ENCODE measurements at regions not wholly inside any gene's neighbourhood (a gene's known extent, or its start where the extent isn't known, plus 50 kb on each side); places are given as distances from the start of the nearest gene placed in this dataset.
"Not testable (repeated sequence)": the region's sequence is repeated elsewhere in the genome, so short reads cannot be mapped to it uniquely, and the experiment has no call there.

DNA sequence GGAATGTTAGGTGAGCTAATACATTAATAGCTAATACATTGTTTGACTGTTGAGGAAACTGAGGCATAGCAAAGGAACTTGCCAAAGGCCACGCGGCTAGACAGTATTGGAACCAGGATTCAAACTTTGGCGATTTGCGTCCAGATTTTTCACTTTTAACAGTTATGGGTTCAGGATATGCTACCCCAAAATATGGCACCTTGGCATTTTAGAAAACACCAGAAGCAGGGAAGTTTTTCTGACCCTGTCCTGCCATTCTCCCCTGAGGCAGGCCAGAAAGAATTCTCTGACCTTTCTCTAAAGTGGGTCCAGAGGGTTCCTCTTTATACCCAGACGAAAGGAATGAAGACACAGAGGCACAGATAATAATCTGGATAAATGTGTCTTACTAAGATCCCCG lies 166.9 kb downstream of the MYCN start:
- no peak for DNase-seq (ENCODE audit: low read depth in 2 of 2)

DNA sequence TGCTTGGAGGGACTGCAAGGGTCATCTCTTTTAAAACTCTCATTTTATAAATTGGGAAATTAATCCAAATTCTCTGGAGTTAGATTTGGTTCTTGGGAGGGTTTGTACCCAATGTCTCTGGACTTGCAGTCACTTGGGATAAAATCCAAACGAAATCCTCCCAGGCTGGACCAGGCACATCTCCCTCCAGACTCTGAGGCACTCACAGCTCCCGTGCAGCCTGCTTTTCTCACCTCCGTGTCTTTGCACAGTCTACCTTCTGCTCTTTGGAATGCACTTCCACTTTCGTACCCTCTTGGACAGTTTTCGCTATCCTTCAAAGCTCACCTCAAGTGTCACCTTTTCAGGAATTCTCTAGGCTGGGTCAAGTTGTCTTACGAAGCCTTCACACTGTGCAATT lies 166.3 kb downstream of the MYCN start:
- DNase-seq (ENCODE audit: low read depth in 2 of 2): no peak

DNA sequence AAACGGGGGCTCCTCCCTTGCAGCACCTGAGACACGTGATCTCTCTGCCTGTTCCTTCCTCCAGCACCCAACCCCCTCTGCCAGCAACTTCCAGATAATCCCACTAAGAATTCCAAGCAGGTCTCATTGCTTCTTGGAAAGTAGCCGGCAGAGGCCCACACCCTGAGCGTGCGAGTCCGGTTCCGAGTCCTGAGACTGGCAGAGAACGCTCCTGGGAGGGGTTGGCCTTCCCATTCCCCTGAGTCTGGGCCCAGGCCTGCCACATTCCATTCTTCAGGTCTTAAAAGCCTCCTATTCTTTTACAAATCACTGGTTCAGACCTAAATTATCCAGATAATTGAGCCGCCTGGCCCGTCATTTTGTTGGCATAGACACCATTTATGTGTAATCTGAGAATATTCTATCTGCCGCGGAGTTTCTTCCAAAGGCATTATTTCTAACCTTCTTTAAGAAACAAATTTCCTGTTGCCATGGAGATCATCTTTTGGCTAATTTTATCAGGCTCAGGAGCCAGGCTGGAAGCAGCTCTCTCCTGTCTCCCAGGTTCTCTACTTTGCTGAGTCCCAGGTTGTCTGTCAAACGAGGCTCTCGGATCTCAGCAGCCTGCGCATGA lies 165.4 kb downstream of the MYCN start:
- DNase-seq (ENCODE audit: low read depth in 2 of 2): no peak

DNA sequence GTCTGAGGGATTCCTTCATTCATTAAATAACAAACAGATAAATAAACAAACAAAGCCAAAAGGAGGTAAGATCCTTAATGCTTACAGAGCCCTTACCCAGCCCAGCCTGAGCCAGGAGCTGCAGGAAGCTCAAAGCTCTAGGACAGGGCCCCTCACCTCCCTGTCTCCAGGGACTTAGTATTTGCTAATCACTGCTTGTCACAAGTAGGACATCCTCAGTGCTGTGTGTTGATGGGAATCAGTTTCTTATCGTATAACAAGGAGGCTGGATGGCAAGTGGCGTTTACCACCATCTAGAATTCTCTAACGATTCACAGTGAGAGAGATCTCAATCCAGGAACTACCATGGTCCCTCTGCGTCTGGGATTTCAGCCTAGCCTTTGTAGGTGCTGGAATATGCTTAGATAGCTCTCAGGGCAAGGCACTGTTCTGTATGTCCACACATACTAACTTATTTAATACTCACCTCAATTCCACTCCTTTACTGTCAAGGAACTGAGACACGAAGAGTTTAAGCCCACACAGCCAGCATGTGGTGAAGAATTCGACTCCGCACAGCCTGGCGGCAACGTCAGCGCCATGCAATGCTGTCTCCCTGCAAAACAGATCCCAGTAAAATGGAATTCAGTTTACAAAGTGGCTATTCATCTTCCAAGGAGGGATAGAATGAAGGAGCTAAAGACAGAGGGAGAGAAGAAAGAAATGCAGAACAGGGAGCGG lies 164.8 kb downstream of the MYCN start:
- DNase-seq (ENCODE audit: low read depth in 2 of 2): no peak

DNA sequence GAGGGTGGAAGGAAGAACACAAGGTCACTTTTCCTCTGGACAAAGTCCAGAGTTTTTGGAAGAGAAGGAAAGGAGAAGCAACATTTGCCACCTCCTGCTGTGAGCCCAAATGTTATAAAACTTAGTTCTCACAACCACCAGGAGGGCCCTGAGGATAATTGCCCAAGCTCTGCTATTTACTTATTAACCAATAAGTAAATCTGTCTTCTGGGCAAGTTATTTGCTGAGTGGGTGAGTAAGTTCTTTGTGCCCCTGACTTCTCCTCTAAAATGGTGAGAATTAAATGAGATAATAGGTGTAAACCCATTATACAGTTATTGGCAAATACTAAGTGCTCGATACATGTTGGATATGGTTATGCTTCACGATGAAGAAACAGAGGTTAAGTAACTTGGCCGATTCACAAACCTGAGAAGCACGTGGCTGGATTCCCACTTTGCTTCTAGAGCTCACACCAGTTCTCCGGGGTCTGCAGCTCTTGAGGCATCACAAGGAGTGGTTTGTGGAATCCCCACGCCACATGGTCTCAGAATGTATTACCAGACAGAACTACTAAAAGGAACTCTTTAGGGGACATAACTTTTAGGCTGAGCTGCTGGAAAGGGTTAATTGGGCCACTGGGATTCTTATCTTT lies 164.1 kb downstream of the MYCN start:
- no peak for DNase-seq (ENCODE audit: low read depth in 2 of 2)

DNA sequence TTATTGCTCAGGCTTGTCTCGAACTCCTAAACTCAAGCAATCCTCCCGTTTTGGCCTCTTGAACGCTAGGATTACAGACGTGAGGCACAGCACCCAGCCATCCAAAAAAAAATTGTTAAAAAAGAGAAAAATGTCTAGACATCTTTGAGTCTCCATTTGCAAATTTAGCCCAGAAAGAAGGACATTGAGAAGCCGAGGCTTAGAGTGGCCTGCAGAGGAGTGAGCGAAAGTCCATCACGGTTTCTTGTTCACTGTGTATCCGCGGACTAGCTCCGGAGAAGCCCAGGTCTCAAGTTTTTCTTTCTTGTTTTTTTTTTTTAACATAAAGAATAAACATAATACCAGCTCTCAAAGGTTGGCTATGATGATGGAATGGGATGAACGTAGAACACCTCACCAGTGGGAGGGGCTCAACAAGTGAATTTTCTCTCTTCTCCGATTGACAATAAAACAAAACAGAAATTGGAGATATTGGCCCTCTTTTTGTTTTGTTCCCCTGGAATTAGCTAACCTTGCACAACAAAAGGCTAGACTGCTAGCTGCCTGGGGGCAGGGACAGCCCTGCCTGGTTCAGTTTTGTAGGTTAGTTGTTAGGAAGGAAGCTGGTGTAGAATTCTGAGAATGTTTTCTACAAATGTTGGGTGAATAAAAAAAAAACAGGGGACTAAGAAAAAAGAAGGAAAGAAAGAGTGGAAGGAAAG lies 163.4 kb downstream of the MYCN start:
- DNase-seq (ENCODE audit: low read depth in 2 of 2): no peak

DNA sequence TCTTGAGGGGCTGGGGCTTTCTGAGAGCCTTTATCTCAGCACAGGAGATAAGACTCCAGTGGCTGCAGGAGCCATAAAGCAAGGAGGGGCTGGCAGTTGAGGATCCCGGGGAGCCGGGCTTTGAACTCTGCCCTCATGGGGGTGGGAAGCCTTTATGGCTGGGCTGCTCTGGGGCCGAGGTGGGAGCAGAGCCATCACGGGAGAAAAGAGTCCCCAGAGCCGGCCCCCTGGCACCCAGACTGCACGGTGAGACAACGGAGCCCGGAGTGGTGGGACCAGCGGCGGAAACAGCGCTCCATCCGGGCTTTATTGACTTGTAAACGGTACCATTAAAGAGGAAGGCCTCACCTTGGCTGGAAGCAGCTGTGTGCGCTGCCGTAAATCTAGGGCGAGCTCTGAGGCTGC lies 162.6 kb downstream of the MYCN start:
- no peak for DNase-seq (ENCODE audit: low read depth in 2 of 2)

DNA sequence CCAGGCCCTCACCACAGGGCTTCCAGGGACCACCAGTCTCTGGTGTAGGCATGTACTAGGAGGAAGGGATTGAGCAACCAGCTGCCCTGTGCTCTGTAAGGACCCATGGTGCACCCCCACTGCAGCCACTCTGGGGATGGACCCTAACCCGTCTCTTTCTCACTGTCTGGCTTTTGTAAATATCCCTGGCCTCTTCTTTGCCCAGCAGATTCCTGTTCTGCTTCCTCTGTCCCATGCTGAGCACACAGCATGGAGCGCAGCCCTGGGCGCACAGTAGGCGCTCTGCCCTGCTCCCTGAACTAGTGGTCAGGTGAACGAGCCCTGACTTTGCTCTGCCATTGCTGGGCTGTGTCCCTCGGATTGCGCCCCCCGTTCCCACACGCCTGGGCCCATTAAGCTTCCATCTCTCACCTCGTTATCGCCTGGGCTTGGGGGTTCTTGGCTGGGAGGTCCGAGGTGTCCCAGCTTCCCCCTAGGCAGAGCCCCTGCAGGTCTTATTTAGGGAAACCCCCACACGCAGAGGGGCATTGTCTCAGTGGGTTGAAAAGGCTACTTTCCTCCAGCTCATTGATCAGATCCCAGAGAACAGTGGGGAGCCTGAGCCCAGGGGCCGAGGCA lies 162.1 kb downstream of the MYCN start:
- no peak for DNase-seq (ENCODE audit: low read depth in 2 of 2)

DNA sequence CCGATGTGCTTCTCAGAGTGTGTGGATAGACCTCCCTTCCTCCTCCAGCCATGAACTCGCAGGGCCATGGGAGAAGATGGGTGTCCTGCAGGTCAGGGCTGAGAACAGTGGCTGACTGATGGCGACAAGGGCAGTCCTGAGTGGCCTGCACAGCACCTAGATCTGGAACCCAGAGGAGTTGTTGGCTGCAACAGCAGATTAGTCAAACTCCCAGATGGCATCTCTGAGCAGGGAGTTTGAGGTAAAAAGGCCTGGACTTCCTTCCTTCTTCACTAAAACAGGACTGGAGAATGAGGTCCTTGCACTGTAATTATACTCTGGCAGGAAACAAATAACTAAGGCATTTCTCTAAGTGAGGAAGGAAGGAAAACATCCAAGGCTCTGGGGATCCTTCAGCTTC lies 160.8 kb downstream of the MYCN start:
- DNase-seq (ENCODE audit: low read depth in 2 of 2): no peak

DNA sequence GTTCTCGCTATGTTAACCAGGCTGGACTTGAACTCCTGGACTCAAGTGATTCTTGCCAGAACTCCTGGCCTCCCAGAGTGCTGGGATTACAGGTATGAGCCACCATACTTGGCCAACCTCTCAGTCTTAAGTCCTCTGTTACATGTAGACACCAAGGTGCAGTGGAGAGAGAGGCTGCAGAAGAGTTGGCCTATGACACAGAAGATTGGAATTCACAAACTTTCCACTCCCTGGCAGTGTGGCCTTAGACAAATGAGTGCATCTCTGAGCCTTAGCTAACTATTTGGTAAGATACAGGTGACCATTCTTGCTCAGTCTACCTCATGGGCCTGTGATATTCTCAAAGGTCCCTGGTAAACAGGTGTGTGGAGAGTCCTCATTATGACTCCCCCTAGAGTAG lies 159.7 kb downstream of the MYCN start:
- DNase-seq (ENCODE audit: low read depth in 2 of 2): no peak

DNA sequence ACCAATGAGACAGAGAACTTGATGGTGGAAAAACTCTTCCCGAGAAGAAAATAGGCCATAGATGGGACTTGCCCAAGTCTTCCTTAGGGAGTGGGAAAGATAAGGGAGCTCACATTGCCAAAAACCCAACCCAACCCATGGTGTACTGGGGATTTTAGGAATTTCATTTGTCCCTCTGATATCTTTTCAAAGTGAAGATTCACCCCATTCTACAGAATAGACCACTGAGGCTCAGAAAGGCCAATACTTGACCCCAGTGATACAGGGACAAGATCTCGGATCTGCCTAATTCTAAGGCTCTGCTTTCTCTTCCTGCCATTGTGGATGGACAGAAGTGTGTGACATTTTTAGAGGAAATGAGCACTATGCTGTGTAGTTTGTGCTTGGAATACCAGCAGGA lies 159.0 kb downstream of the MYCN start:
- no peak for DNase-seq (ENCODE audit: low read depth in 2 of 2)

DNA sequence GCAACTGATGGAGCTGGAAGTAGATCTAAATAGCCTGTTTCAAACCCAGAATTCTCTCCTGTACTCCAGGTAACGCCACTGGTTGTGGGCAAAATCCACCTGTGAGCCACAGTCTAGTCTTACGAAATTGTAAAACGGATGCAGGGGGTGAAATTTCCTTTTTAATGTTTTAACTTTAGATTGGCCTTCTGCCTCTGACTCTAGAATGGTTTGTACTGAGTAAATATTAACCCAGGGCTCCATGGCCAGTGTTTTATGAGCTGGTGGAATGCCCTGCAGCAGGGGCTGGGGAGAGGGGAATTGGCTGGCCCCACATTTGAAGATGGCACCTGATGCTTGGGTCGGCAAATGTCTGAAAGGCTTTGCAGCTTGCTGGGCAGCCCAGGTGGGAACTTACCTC lies 156.6 kb downstream of the MYCN start:
- no peak for DNase-seq (ENCODE audit: low read depth in 2 of 2)

DNA sequence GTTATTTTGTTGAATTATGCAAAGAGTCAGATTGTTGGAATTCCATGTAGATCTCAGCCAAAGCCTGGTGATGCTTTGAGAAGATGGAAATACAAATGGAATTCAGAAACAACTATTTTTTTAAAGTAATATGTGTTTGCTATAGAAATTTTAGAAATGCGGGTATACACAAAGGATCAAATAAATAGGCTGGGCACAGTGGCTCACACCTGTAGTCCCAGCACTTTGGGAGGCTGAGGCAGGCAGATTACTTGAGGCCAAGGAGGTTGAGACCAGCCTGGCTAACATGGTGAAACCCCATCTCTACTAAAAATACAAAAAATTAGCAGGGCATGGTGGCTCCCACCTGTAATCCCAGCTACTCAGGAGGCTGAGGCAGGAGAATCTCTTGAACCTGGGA lies 155.1 kb downstream of the MYCN start:
- DNase-seq (ENCODE audit: low read depth in 2 of 2): not testable (repeated sequence)

DNA sequence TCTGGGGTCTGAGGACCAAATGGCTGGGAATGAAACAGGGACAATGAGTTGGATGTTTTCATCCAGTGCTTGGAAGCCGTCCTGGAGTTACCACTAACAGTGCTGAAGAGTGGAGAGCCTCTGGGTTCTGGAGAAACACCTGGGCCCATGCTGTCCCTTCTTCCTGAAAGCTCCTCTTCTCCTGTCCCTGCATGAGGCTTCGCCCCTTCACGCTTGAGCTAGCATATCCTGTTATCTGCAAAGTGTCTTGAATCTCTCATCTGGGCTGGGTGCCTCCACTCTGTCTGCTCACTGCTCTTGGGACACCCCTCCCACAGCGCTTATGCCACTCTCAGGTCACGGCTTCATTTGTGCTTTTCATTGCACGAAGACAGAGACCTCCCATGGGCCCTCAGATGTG lies 154.5 kb downstream of the MYCN start:
- DNase-seq (ENCODE audit: low read depth in 2 of 2): no peak

DNA sequence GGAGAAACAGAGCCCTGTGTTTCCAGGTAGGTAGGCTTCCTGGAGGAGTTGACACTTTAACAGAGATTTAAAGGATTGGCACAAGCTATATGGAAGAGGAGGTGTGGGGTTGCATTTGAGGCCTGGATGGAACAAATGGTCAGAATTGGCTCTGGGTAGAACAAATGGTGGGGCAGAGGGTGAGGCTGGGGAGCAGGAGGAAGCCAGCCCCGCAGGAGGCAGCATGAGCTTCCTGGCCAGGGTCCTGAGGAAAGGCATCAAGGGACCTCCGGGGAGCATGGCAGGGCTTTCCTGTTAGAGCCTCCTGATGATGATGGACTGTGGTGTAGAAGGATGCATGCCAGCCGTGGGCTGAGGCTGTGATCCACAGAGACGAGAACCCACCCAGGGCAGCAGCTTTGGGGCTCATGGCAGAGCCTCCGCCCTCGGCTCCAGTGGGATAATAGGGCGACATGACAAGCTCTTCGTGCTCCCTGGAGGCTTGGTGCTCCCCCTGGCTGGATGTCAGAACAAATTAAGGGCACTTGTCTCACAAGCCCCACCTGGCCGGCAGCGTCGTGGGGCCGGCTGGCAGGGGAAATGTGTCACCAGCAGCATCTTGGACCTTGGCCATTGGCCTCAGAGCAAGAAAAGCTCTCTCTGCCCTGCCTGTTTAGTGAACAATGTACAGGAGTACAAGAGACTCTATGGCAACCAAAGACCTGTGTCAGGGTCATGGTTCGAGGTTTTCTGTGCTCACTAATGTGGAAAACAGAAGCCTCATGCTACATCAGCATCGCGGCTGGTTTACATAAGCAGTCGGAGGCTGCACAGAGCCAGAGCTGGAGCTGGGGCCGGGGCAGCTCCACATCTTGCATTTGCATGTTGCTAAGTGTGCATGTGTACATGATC lies 153.5 kb downstream of the MYCN start:
- no peak for DNase-seq (ENCODE audit: low read depth in 2 of 2)

DNA sequence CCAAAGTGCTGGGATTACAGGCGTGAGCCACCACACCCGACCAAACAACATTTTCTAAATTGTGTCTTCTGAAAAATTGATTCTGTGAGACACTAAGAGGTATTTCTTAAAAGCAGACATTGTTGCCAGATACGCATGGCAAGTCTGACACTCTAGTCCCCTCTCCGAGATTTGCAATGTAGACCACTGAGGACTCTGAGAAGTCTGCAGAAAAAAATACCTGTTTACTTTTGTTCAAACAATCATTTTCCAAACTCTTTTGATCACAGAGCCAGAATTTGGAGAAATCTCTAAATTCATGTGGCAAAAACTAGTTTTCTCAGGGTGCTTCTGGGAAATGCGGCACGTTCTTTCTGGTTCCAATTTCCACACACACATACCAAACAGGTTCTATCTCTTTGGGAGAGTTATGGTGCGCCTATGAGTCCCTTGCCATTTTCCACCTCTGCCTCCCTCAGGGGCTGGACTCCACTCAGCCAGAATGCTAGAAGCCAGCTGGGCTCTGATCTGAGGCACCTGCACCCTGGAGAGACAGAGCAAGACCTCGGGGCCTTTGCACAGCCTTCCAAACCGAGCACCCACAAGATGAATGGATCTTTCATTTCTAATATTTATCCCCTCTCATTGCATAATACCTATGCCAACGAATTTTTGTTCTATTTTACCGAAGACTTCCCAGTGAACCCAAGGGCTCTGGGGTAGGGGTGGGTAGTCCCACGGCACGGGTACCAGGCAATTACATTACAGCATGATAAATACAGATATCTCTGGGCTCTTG lies 152.7 kb downstream of the MYCN start:
- DNase-seq (ENCODE audit: low read depth in 2 of 2): no peak

DNA sequence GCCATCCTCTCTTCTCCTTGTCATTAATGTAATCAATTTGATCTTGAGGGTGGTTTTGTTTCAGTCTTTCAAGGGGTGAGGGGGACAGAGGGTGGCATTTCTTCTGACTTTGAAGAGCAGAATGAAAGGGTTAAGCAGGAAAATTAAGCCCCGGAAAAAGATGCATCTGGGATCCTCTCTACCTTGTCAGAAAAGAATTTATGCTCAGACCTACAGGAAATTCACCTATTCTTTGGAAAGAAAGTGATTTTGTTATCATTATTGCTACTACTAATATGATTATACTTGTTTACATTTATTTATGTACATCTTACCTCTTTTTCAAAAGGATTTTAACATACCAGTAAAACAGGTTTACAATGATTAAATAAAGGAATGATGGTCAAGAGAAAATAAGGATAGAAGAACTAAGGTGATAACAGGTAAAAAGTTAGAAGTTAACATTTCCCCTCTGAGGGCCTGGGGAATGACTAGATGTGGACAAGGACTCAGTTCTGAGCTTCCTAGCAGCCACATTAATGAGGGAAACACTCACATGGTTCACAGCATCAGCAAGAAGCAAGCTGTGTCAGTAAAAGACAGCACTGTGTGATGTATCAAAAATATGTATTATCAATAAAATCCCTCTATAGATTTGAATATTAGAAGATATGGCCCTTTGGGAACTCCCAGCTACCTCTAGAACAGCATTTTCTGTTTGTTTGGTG lies 151.4 kb downstream of the MYCN start:
- DNase-seq (ENCODE audit: low read depth in 2 of 2): no peak

DNA sequence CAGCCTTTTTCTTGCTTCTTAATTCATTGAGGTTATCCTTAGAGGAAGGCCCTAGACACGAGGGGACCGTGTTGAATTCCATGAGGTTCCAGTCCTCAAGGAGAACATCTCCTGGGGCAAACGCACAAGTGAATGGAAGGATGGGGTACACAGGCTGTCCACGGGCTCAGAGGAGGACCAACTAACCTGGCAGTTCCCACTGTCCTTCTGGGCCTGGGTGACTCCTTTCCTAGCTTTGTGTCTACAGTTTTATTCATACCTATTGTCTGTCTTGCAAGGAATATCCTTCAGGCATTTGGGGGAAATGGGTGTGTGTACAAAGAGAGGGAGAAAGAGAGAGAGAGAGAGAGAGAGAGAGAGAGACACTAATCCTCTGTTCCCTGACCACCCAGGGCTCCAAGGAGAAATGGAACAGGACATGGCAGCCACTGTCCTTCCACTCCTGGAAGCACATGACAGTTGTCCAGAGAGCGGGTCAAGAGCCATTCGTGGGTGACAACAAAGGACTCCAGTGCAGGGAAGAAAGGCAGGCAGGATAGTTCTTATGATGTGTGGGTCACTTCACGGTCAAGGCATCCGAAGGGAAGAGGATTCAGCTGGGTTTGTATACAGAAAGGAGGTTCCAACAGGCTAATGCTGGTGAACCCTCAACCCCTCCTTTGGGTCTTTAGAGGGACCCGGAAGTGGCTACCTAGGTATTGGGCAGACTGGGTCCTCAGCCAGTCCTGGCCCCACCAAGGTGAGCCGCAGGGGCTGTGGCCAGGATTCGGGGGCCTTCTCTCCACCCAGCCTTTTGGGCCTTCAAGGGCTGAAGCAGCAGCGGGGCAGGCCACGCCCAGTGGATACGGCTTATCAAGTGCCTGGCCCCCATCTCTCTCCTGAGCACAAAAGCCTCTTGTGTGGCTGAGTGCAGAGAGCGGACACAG lies 150.6 kb downstream of the MYCN start:
- no peak for DNase-seq (ENCODE audit: low read depth in 2 of 2)

DNA sequence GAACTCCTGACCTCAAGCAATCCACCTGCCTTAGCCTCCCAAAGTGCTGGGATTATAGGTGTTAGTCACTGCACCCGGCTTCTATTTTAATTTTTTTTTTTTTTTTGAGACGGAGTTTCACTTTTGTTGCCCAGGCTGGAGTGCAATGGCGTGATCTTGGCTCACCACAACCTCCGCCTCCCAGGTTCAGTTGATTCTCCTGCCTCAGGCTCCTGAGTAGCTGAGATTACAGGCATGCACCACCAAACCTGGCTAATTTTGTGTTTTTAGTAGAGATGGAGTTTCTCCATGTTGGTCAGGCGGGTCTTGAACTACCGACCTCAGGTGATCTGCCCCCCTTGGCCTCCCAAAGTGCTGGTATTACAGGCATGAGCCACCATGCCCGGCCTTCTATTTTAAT lies 149.1 kb downstream of the MYCN start:
- not testable (repeated sequence) for DNase-seq (ENCODE audit: low read depth in 2 of 2)
